Esophagus squamous epithelium (tissue), 5 donors: ENCODE measurements at regions not wholly inside any gene's neighbourhood (a gene's known extent, or its start where the extent isn't known, plus 50 kb on each side); places are given as distances from the start of the nearest gene placed in this dataset.

Source experiments
- DNase-seq: peaks from one replicate; lab custom pipeline; 2025; lab: John Stamatoyannopoulos, UW
- H3K27ac ChIP-seq, 4 donors: fragments of 200-600 bp; sonication (generic); one replicate each; pipeline ENCODE4 v1.5.1; 2016 to 2019; ENCODE audit warnings: mild to moderate bottlenecking in 1 of 4
- H3K27me3 ChIP-seq, 4 donors: fragments of 200-600 bp; sonication (generic); 1 replicate in 3 of 4; 2 replicates in 1 of 4; pipeline versions ENCODE4 v1.5.1 to v1.6.0; 2017 to 2021; ENCODE audit warnings: antibody characterized with exemption in 1 of 4
- H3K36me3 ChIP-seq, 3 donors: fragments of 200-600 bp; sonication (generic); one replicate each; pipeline ENCODE4 v1.5.1; 2016 to 2019
- H3K4me1 ChIP-seq, 3 donors: fragments of 200-600 bp; sonication (generic); one replicate each; pipeline ENCODE4 v1.5.1; 2017 to 2019
- H3K4me3 ChIP-seq, 4 donors: fragments of 200-600 bp; sonication (generic); 1 replicate in 3 of 4; 2 replicates in 1 of 4; pipeline ENCODE4 v1.5.1; 2016 to 2019; ENCODE audit warnings: mild to moderate bottlenecking in 2 of 4, moderate library complexity in 1 of 4
- H3K9me3 ChIP-seq, 3 donors: fragments of 200-600 bp; sonication (generic); one replicate each; pipeline ENCODE4 v1.5.1; 2016 to 2019
- POLR2A ChIP-seq, 4 donors: fragments of 450-650 bp; IDR thresholded peaks; one replicate each; pipeline ENCODE4 v1.6.1; 2017; ENCODE audit warnings: antibody characterized with exemption in 4 of 4, mild to moderate bottlenecking in 4 of 4, moderate library complexity in 3 of 4
- WGBS, 2 donors: methylation state at CpG; one replicate each; pipeline ENCODE4 v1.1.5; 2018; 5-methylcytosine and 5-hydroxymethylcytosine counted together
- intact Hi-C: fragments of 100-400 bp; cut with DNase I; formaldehyde crosslinking; loops from one replicate; pipeline ENCODE4 v1.15.0; 2022
- TF ChIP-seq, protein P1 (sequence below), 6 experiments: fragments of 450-650 bp in 4 of 6; fragments of 200-600 bp in 2 of 6; sonication (generic) in 2 of 6; IDR thresholded peaks; one replicate each; pipeline ENCODE4 v1.5.1; 2016 to 2019; ENCODE audit warnings: antibody characterized with exemption in 6 of 6, mild to moderate bottlenecking in 4 of 6, moderate library complexity in 4 of 6
- donor health status: DM: yes; HTN: yes; CAD: no.

DNA sequence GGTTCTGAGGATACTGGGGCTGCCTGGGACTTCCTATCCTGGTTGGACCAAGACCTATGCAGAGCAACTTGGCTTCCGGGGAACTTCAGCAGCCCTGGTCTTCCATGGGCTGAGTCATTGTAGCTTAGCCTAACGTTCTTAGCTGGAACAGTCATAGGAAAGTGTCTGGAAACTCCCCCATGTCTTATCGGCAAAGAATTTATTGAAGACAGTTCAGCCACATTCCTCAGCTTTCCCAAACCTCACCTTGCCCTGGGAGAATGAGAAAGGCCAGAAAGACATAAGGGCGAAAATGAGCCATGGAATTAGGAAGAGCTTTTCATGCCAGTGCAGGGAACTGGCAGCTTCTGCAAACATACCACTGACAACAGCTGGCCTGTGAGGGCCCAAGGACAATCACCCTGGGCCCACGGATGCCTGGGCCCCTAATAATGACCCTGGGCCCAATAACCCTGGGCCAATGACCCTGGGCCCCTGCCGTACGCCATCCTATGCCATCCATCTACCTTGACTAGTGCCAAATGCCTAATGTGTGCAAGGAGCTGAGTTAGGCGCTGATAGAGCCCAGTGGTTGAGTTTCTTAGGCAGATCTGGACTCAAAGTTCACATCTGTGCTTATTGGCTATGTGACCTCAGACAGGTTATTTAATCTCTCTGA is 114.4 kb upstream of the GADD45A start:
- H3K9me3 ChIP-seq: no peaks in the 10 kb centered on the region
- H3K4me1 ChIP-seq: peaks cover 9 to 56% (median 33%) of the 10 kb centered on the region in 3 donors
- intact Hi-C loops: no loop called here
- no peak for TF ChIP-seq POLR2A (IDR thresholded peaks at IDR 0.05)
- TF ChIP-seq, protein P1, sequence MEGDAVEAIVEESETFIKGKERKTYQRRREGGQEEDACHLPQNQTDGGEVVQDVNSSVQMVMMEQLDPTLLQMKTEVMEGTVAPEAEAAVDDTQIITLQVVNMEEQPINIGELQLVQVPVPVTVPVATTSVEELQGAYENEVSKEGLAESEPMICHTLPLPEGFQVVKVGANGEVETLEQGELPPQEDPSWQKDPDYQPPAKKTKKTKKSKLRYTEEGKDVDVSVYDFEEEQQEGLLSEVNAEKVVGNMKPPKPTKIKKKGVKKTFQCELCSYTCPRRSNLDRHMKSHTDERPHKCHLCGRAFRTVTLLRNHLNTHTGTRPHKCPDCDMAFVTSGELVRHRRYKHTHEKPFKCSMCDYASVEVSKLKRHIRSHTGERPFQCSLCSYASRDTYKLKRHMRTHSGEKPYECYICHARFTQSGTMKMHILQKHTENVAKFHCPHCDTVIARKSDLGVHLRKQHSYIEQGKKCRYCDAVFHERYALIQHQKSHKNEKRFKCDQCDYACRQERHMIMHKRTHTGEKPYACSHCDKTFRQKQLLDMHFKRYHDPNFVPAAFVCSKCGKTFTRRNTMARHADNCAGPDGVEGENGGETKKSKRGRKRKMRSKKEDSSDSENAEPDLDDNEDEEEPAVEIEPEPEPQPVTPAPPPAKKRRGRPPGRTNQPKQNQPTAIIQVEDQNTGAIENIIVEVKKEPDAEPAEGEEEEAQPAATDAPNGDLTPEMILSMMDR (IDR thresholded peaks at IDR 0.05): no peak
- no peaks in the 10 kb centered on the region for H3K36me3 ChIP-seq
- 36 to 41% methylated on average over 7 to 8 of the region's 8 CpGs for WGBS, 2 donors
- DNase-seq: no peak
- H3K4me3 ChIP-seq: no peak overlapping the region
- H3K27me3 ChIP-seq: no peaks in the 10 kb centered on the region
- peak overlapping the region in 3 of 4 donors; percentile 17 to 42 (median 27) for H3K27ac ChIP-seq

DNA sequence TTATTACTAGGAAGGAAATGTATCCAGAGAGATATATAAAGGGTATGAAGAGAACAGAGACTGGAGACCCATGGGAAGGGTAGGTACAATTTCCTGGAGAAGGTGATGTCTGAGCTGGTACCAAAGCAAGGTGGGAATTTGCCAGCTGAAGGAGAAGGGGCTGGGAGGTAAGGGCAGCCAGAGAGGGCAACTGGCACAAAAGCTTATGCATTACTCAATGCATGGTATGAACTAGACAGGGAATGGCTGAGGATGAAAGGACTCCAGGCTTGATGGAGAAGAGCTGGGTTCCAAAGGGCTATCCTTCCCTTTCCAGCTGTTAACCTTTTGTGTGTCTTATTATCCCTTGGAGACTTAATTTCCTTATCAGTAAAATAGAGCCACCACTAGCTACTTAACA is 113.6 kb upstream of the GADD45A start:
- no peak overlapping the region for H3K27ac ChIP-seq
- intact Hi-C loops: no loop called here
- no peaks in the 10 kb centered on the region for H3K9me3 ChIP-seq
- DNase-seq: no peak
- H3K4me3 ChIP-seq: no peak overlapping the region
- peaks cover 9 to 64% (median 34%) of the 10 kb centered on the region in 3 donors for H3K4me1 ChIP-seq
- H3K36me3 ChIP-seq: no peaks in the 10 kb centered on the region
- no peak for TF ChIP-seq POLR2A (IDR thresholded peaks at IDR 0.05)
- TF ChIP-seq, protein P1 (IDR thresholded peaks at IDR 0.05): no peak
- H3K27me3 ChIP-seq: no peaks in the 10 kb centered on the region

DNA sequence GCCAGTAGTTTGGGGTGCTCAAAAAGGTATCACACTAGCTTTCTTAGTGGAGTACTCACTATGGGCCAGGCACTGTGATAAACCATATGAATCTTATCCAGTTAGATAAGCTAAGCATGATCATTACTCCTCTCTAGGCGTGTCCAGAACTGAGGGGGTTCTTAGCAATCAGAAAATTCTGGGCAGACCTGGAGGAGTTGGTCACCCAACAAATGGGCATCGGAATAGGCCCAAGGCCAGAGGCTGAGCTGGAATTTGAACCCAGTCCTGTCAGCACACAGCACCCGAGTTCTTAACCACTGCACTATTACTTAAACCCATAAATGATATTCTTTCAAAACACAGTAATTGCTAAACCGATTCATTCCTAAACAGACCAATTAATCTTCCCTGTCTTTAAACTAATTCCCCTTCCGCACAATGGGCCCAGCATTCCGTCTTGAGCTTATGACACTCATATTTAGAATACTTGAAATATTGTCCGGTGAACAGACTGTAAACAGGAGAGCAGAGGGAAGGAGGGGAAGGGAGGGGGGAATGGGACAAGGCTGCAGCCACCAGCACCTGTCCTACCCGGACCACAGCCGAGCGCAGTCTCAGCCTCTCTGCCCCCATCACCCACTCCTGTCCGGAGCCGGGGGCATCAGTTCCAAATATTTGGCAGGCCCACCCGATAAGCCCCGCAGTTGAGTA is 113.0 kb upstream of the GADD45A start:
- 66 to 78% methylated on average over 13 to 14 of the region's 14 CpGs for WGBS, 2 donors
- peak overlapping the region; percentile 3 to 68 (median 36) for H3K27ac ChIP-seq
- TF ChIP-seq, protein P1 (IDR thresholded peaks at IDR 0.05): no peak
- TF ChIP-seq POLR2A (IDR thresholded peaks at IDR 0.05): no peak
- no peaks in the 10 kb centered on the region for H3K36me3 ChIP-seq
- H3K4me1 ChIP-seq: peaks cover 9 to 66% (median 34%) of the 10 kb centered on the region in 3 donors
- DNase-seq: no peak
- H3K27me3 ChIP-seq: no peaks in the 10 kb centered on the region
- H3K4me3 ChIP-seq: no peak overlapping the region
- intact Hi-C loops: no loop called here
- no peaks in the 10 kb centered on the region for H3K9me3 ChIP-seq

DNA sequence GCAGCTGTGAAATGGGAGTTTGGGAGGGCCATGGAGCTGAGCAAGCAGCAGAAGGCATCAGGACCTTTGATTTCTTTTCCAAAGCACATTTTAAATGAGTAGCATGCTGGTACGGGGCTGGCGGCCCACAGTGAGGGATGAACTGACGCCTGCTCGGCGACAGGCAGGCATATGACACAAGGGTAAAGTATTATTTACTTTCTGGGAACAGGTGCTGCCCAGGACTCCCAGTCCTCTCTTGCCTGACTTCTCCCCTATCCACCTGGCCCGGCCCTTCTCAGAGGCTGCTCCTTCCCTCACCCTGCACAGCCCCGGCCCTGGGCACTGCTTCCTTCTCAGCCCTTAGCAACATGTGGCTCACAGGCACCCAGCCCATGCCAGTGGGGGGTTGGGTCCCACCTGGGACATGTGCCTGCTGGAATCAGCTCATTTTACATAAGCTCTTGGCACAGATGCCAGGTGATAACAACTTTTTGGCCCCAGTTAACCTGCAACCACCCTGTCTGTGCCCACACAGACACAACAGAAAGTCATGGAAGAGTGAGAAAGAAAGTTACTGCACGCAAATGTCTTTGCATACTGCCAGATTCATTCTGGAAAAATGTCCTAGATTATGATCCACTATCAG is 112.3 kb upstream of the GADD45A start:
- no peak for DNase-seq
- 27 to 36% methylated on average over 8 of the region's 8 CpGs for WGBS, 2 donors
- intact Hi-C loops: no loop called here
- Histone ChIP-seq H3K36me3 (no peaks in the 10 kb centered on the region), H3K27me3 (no peaks in the 10 kb centered on the region), H3K4me3 (no peak overlapping the region), H3K4me1 (peaks cover 9 to 66% (median 34%) of the 10 kb centered on the region in 3 donors), H3K27ac (peak overlapping the region; percentile 3 to 68 (median 36)), H3K9me3 (no peaks in the 10 kb centered on the region)
- TF ChIP-seq, protein P1 (IDR thresholded peaks at IDR 0.05): no peak
- TF ChIP-seq POLR2A (IDR thresholded peaks at IDR 0.05): no peak
